Stimulated activated effector memory CD8-positive, alpha-beta T cell treated with anti-CD3 and anti-CD28 coated beads, Interleukin-12 subunit alpha, Interleukin-12 subunit beta, amount 100 ng/mL, for 72 hours (primary cell): ENCODE measurements at regions not wholly inside any gene's neighbourhood (a gene's known extent, or its start where the extent isn't known, plus 50 kb on each side); places are given as distances from the start of the nearest gene placed in this dataset.
A peak's percentile ranks its signal among the peaks of the same experiment; 100 is the strongest.

ENCODE experiments used
- ATAC-seq: fragments of 150-1000 bp; cut with Tn5 transposase; 2 replicates; pipeline ENCODE4 v1.10.0; 2021
- DNase-seq, 2 donors: peaks; one replicate each; pipeline ENCODE4 v3.0.0; 2021 to 2022; ENCODE audit warnings: low spot score in 2 of 2
- H3K27ac Mint-ChIP-seq: one replicate; pipeline ENCODE4 v1.8.0; 2022; ENCODE audit warnings: mild to moderate bottlenecking, mixed read lengths
- H3K36me3 Mint-ChIP-seq: one replicate; pipeline ENCODE4 v1.8.0; 2022; ENCODE audit warnings: mild to moderate bottlenecking, mixed read lengths
- H3K4me1 Mint-ChIP-seq: one replicate; pipeline ENCODE4 v1.8.0; 2022; ENCODE audit warnings: mixed read lengths
- H3K4me3 Mint-ChIP-seq: one replicate; pipeline ENCODE4 v1.8.0; 2022; ENCODE audit warnings: mild to moderate bottlenecking, mixed read lengths
- H3K9me3 Mint-ChIP-seq: one replicate; pipeline ENCODE4 v1.8.0; 2022; ENCODE audit warnings: mixed read lengths

GRCh38 chr21:15496911-15497310, 232.9 kb upstream of the USP25 start:
- no peak overlapping the region for H3K27ac Mint-ChIP-seq
- no peak for ATAC-seq
- no peaks in the 10 kb centered on the region for H3K36me3 Mint-ChIP-seq
- no peak for DNase-seq
- H3K4me1 Mint-ChIP-seq, result no peaks in the 10 kb centered on the region
- H3K4me3 Mint-ChIP-seq, result no peak overlapping the region
- H3K9me3 Mint-ChIP-seq, result no peaks in the 10 kb centered on the region

GRCh38 chr21:15498455-15498854, 231.3 kb upstream of the USP25 start:
- Mint-ChIP-seq H3K4me1 (no peaks in the 10 kb centered on the region), H3K9me3 (no peaks in the 10 kb centered on the region), H3K27ac (no peak overlapping the region), H3K4me3 (no peak overlapping the region), H3K36me3 (no peaks in the 10 kb centered on the region)
- DNase-seq (no peak), ATAC-seq (peak; percentile 89)

- no peak for ATAC-seq
- no peaks in the 10 kb centered on the region for H3K9me3 Mint-ChIP-seq
- no peak overlapping the region for H3K27ac Mint-ChIP-seq
- no peaks in the 10 kb centered on the region for H3K4me1 Mint-ChIP-seq
- no peaks in the 10 kb centered on the region for H3K36me3 Mint-ChIP-seq
- H3K4me3 Mint-ChIP-seq, result no peak overlapping the region
- no peak for DNase-seq
These were observed 223.7 kb upstream of the USP25 start for GRCh38 chr21:15506086-15506485.

- ATAC-seq (peak; percentile 84), DNase-seq (no peak)
- H3K4me3 Mint-ChIP-seq, result no peak overlapping the region
- peaks cover 2% of the 10 kb centered on the region for H3K4me1 Mint-ChIP-seq
- no peaks in the 10 kb centered on the region for H3K36me3 Mint-ChIP-seq
- H3K27ac Mint-ChIP-seq, result no peak overlapping the region
- H3K9me3 Mint-ChIP-seq, result no peaks in the 10 kb centered on the region
These were observed 221.2 kb upstream of the USP25 start for GRCh38 chr21:15508554-15508953.

GRCh38 chr21:15514073-15514946, 215.5 kb upstream of the USP25 start:
- peak overlapping the region; percentile 38 for H3K27ac Mint-ChIP-seq
- H3K9me3 Mint-ChIP-seq, result peaks cover 4% of the 10 kb centered on the region
- peak in 1 of 2 donors; percentile 55 for DNase-seq
- peak; percentile 95 for ATAC-seq
- H3K4me3 Mint-ChIP-seq, result peak overlapping the region; percentile 26
- peaks cover 13% of the 10 kb centered on the region for H3K4me1 Mint-ChIP-seq
- H3K36me3 Mint-ChIP-seq, result no peaks in the 10 kb centered on the region

- no peak for DNase-seq
- H3K27ac Mint-ChIP-seq, result no peak overlapping the region
- peaks cover 4% of the 10 kb centered on the region for H3K9me3 Mint-ChIP-seq
- no peak for ATAC-seq
- no peak overlapping the region for H3K4me3 Mint-ChIP-seq
- H3K36me3 Mint-ChIP-seq, result no peaks in the 10 kb centered on the region
- H3K4me1 Mint-ChIP-seq, result peaks cover 20% of the 10 kb centered on the region
These were observed 213.9 kb upstream of the USP25 start for GRCh38 chr21:15515908-15516307.

- DNase-seq (no peak), ATAC-seq (peak; percentile 55)
- Mint-ChIP-seq H3K4me3 (no peak overlapping the region), H3K4me1 (peaks cover 22% of the 10 kb centered on the region), H3K27ac (no peak overlapping the region), H3K36me3 (no peaks in the 10 kb centered on the region), H3K9me3 (peaks cover 4% of the 10 kb centered on the region)
These were observed 212.4 kb upstream of the USP25 start for GRCh38 chr21:15517394-15517793.

- ATAC-seq (peak; percentile 21), DNase-seq (no peak)
- Mint-ChIP-seq H3K9me3 (peaks cover 4% of the 10 kb centered on the region), H3K36me3 (no peaks in the 10 kb centered on the region), H3K4me1 (peaks cover 9% of the 10 kb centered on the region), H3K4me3 (no peak overlapping the region), H3K27ac (peak overlapping the region; percentile 39)
These were observed 208.8 kb upstream of the USP25 start for GRCh38 chr21:15520811-15521643.

GRCh38 chr21:15521644-15522001, 208.2 kb upstream of the USP25 start:
- no peak for ATAC-seq
- DNase-seq, result no peak
- Mint-ChIP-seq H3K36me3 (no peaks in the 10 kb centered on the region), H3K27ac (no peak overlapping the region), H3K4me1 (peaks cover 10% of the 10 kb centered on the region), H3K9me3 (peaks cover 4% of the 10 kb centered on the region), H3K4me3 (no peak overlapping the region)

- no peak for ATAC-seq
- Mint-ChIP-seq H3K4me1 (peaks cover 14% of the 10 kb centered on the region), H3K27ac (no peak overlapping the region), H3K36me3 (no peaks in the 10 kb centered on the region), H3K4me3 (no peak overlapping the region), H3K9me3 (peaks cover 4% of the 10 kb centered on the region)
- DNase-seq, result no peak
These were observed 207.6 kb upstream of the USP25 start for GRCh38 chr21:15522148-15522547.

GRCh38 chr21:15524855-15525254, 204.9 kb upstream of the USP25 start:
- peaks cover 14% of the 10 kb centered on the region for H3K4me1 Mint-ChIP-seq
- H3K36me3 Mint-ChIP-seq, result no peaks in the 10 kb centered on the region
- H3K27ac Mint-ChIP-seq, result no peak overlapping the region
- no peaks in the 10 kb centered on the region for H3K9me3 Mint-ChIP-seq
- no peak for ATAC-seq
- DNase-seq, result no peak
- H3K4me3 Mint-ChIP-seq, result no peak overlapping the region

- Mint-ChIP-seq H3K36me3 (no peaks in the 10 kb centered on the region), H3K9me3 (no peaks in the 10 kb centered on the region), H3K4me1 (peaks cover 5% of the 10 kb centered on the region), H3K27ac (no peak overlapping the region), H3K4me3 (no peak overlapping the region)
- DNase-seq (no peak), ATAC-seq (no peak)
These were observed 203.0 kb upstream of the USP25 start for GRCh38 chr21:15526798-15527197.

- Mint-ChIP-seq H3K9me3 (no peaks in the 10 kb centered on the region), H3K4me3 (no peak overlapping the region), H3K36me3 (no peaks in the 10 kb centered on the region), H3K27ac (no peak overlapping the region), H3K4me1 (peaks cover 5% of the 10 kb centered on the region)
- DNase-seq (no peak), ATAC-seq (no peak)
These were observed 201.4 kb upstream of the USP25 start for GRCh38 chr21:15528346-15528745.

GRCh38 chr21:15531986-15532385, 197.8 kb upstream of the USP25 start:
- Mint-ChIP-seq H3K27ac (no peak overlapping the region), H3K9me3 (no peaks in the 10 kb centered on the region), H3K36me3 (no peaks in the 10 kb centered on the region), H3K4me1 (peaks cover 8% of the 10 kb centered on the region), H3K4me3 (no peak overlapping the region)
- ATAC-seq, result no peak
- no peak for DNase-seq

GRCh38 chr21:15533618-15534017, 196.2 kb upstream of the USP25 start:
- Mint-ChIP-seq H3K9me3 (no peaks in the 10 kb centered on the region), H3K4me3 (no peak overlapping the region), H3K36me3 (no peaks in the 10 kb centered on the region), H3K4me1 (peaks cover 8% of the 10 kb centered on the region), H3K27ac (no peak overlapping the region)
- no peak for ATAC-seq
- no peak for DNase-seq

GRCh38 chr21:15534450-15534886, 195.3 kb upstream of the USP25 start:
- no peak for ATAC-seq
- no peak overlapping the region for H3K27ac Mint-ChIP-seq
- H3K36me3 Mint-ChIP-seq, result no peaks in the 10 kb centered on the region
- no peak overlapping the region for H3K4me3 Mint-ChIP-seq
- H3K9me3 Mint-ChIP-seq, result no peaks in the 10 kb centered on the region
- no peak for DNase-seq
- peaks cover 8% of the 10 kb centered on the region for H3K4me1 Mint-ChIP-seq
